ENCODE measurements at regions not wholly inside any gene's neighbourhood (a gene's known extent, or its start where the extent isn't known, plus 50 kb on each side); places are given as distances from the start of the nearest gene placed in this dataset.
A peak's percentile ranks its signal among the peaks of the same experiment; 100 is the strongest.

- TF ChIP-seq, protein P1, sequence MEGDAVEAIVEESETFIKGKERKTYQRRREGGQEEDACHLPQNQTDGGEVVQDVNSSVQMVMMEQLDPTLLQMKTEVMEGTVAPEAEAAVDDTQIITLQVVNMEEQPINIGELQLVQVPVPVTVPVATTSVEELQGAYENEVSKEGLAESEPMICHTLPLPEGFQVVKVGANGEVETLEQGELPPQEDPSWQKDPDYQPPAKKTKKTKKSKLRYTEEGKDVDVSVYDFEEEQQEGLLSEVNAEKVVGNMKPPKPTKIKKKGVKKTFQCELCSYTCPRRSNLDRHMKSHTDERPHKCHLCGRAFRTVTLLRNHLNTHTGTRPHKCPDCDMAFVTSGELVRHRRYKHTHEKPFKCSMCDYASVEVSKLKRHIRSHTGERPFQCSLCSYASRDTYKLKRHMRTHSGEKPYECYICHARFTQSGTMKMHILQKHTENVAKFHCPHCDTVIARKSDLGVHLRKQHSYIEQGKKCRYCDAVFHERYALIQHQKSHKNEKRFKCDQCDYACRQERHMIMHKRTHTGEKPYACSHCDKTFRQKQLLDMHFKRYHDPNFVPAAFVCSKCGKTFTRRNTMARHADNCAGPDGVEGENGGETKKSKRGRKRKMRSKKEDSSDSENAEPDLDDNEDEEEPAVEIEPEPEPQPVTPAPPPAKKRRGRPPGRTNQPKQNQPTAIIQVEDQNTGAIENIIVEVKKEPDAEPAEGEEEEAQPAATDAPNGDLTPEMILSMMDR (IDR thresholded peaks at IDR 0.05) = no peak
- Histone ChIP-seq H3K4me2 (ENCODE audit: low read length) (no peak overlapping the region), H3K4me1 (no peaks in the 10 kb centered on the region), H3K79me2 (no peaks in the 10 kb centered on the region), H3K27me3 (ENCODE audit: control insufficient read depth, insufficient read depth, low read length) (no peaks in the 10 kb centered on the region), H3K27ac (no peak overlapping the region), H3K36me3 (ENCODE audit: control insufficient read depth, insufficient read depth, low read length) (no peaks in the 10 kb centered on the region), H3K9me3 (ENCODE audit: control insufficient read depth, low read length) (no peaks in the 10 kb centered on the region), H2AFZ (no peak overlapping the region), H3K9ac (no peak overlapping the region), H3K4me3 (ENCODE audit: low read depth, low read length) (no peak overlapping the region)
These were observed 70.5 kb upstream of the IRF2 start for GRCh38 chr4:184544788-184545409.

GRCh38 chr4:184541907-184542306 is 67.6 kb upstream of the IRF2 start:
- no peaks in the 10 kb centered on the region for H3K27me3 ChIP-seq (ENCODE audit: control insufficient read depth, insufficient read depth, low read length)
- no peak overlapping the region for H3K4me3 ChIP-seq (ENCODE audit: low read depth, low read length)
- no peaks in the 10 kb centered on the region for H3K9me3 ChIP-seq (ENCODE audit: control insufficient read depth, low read length)
- no peaks in the 10 kb centered on the region for H3K36me3 ChIP-seq (ENCODE audit: control insufficient read depth, insufficient read depth, low read length)
- no peak overlapping the region for H3K9ac ChIP-seq
- no peaks in the 10 kb centered on the region for H3K79me2 ChIP-seq
- H3K4me2 ChIP-seq (ENCODE audit: low read length) = no peak overlapping the region
- no peaks in the 10 kb centered on the region for H3K4me1 ChIP-seq
- H3K27ac ChIP-seq = no peak overlapping the region
- H2AFZ ChIP-seq = no peak overlapping the region
- TF ChIP-seq, protein P1 (IDR thresholded peaks at IDR 0.05) = no peak

DNA sequence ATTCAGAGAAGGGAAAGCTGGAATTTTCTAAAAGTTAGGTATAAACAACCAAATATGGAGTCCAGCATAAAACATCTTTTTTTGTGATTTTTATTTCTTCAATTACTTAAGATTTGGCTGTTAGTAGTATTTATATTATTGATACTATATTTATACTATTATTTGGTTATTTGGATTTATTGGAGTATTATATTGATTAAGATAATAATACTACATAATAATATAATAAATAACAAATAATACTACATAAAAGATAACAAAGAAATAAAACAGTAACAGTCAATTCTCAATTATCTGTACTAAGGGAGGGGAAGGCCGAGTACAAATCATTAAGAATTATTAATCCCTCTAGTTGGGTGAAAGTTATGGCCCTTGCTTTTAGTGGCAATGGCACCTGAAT is 66.0 kb upstream of the IRF2 start:
- Histone ChIP-seq H3K9me3 (ENCODE audit: control insufficient read depth, low read length) (no peaks in the 10 kb centered on the region), H2AFZ (no peak overlapping the region), H3K36me3 (ENCODE audit: control insufficient read depth, insufficient read depth, low read length) (no peaks in the 10 kb centered on the region), H3K4me1 (peaks cover 3% of the 10 kb centered on the region), H3K27me3 (ENCODE audit: control insufficient read depth, insufficient read depth, low read length) (no peaks in the 10 kb centered on the region), H3K79me2 (no peaks in the 10 kb centered on the region), H3K4me2 (ENCODE audit: low read length) (no peak overlapping the region), H3K9ac (no peak overlapping the region), H3K27ac (no peak overlapping the region), H3K4me3 (ENCODE audit: low read depth, low read length) (no peak overlapping the region)
- TF ChIP-seq, protein P1 (IDR thresholded peaks at IDR 0.05) = no peak

- peak overlapping the region; percentile 83 for H3K4me3 ChIP-seq (ENCODE audit: low read depth, low read length)
- H3K9ac ChIP-seq = no peak overlapping the region
- H2AFZ ChIP-seq = peak overlapping the region; percentile 97
- TF ChIP-seq, protein P1 (IDR thresholded peaks at IDR 0.05) = peak; percentile 62
- no peaks in the 10 kb centered on the region for H3K9me3 ChIP-seq (ENCODE audit: control insufficient read depth, low read length)
- H3K79me2 ChIP-seq = no peaks in the 10 kb centered on the region
- no peaks in the 10 kb centered on the region for H3K27me3 ChIP-seq (ENCODE audit: control insufficient read depth, insufficient read depth, low read length)
- no peaks in the 10 kb centered on the region for H3K36me3 ChIP-seq (ENCODE audit: control insufficient read depth, insufficient read depth, low read length)
- peaks cover 3% of the 10 kb centered on the region for H3K4me1 ChIP-seq
- peak overlapping the region; percentile 78 for H3K4me2 ChIP-seq (ENCODE audit: low read length)
- H3K27ac ChIP-seq = peak overlapping the region; percentile 96
These were observed 63.8 kb upstream of the IRF2 start for GRCh38 chr4:184538023-184538599.
